ENCODE measurements at regions not wholly inside any gene's neighbourhood (a gene's known extent, or its start where the extent isn't known, plus 50 kb on each side); places are given as distances from the start of the nearest gene placed in this dataset.

DNA sequence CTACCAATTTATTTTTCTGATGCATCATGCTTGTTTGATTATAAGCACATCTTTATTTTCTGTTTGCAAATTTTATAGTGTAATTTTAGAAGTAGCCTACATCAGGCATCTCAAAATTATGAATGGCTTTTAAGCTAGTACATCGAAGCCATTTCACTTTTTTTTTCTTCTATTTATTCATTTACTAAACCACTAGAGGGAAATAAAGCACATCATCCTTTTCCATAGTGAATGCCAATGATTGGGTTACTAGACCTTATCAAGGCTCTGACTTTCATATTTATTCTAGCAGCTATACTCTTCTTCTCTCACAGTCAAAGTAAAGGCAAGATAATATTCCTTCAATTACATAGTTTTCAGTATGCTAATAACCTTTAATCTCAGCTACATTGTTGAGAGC lies 736.4 kb upstream of the LRFN5 start:
- TF ChIP-seq, protein P1, sequence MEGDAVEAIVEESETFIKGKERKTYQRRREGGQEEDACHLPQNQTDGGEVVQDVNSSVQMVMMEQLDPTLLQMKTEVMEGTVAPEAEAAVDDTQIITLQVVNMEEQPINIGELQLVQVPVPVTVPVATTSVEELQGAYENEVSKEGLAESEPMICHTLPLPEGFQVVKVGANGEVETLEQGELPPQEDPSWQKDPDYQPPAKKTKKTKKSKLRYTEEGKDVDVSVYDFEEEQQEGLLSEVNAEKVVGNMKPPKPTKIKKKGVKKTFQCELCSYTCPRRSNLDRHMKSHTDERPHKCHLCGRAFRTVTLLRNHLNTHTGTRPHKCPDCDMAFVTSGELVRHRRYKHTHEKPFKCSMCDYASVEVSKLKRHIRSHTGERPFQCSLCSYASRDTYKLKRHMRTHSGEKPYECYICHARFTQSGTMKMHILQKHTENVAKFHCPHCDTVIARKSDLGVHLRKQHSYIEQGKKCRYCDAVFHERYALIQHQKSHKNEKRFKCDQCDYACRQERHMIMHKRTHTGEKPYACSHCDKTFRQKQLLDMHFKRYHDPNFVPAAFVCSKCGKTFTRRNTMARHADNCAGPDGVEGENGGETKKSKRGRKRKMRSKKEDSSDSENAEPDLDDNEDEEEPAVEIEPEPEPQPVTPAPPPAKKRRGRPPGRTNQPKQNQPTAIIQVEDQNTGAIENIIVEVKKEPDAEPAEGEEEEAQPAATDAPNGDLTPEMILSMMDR (IDR thresholded peaks at IDR 0.05; ENCODE audit: low read depth, low read length, missing input control), result no peak
- TF ChIP-seq RAD21 (IDR thresholded peaks at IDR 0.05), result peak; percentile 25 to 31
- TF ChIP-seq, protein P2, sequence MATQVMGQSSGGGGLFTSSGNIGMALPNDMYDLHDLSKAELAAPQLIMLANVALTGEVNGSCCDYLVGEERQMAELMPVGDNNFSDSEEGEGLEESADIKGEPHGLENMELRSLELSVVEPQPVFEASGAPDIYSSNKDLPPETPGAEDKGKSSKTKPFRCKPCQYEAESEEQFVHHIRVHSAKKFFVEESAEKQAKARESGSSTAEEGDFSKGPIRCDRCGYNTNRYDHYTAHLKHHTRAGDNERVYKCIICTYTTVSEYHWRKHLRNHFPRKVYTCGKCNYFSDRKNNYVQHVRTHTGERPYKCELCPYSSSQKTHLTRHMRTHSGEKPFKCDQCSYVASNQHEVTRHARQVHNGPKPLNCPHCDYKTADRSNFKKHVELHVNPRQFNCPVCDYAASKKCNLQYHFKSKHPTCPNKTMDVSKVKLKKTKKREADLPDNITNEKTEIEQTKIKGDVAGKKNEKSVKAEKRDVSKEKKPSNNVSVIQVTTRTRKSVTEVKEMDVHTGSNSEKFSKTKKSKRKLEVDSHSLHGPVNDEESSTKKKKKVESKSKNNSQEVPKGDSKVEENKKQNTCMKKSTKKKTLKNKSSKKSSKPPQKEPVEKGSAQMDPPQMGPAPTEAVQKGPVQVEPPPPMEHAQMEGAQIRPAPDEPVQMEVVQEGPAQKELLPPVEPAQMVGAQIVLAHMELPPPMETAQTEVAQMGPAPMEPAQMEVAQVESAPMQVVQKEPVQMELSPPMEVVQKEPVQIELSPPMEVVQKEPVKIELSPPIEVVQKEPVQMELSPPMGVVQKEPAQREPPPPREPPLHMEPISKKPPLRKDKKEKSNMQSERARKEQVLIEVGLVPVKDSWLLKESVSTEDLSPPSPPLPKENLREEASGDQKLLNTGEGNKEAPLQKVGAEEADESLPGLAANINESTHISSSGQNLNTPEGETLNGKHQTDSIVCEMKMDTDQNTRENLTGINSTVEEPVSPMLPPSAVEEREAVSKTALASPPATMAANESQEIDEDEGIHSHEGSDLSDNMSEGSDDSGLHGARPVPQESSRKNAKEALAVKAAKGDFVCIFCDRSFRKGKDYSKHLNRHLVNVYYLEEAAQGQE (IDR thresholded peaks at IDR 0.05), result no peak
